NB4 (cell line): ENCODE measurements at regions not wholly inside any gene's neighbourhood (a gene's known extent, or its start where the extent isn't known, plus 50 kb on each side); places are given as distances from the start of the nearest gene placed in this dataset.

Source experiments
- DNase-seq: peaks from one replicate; pipeline ENCODE4 v3.0.0; 2010; ENCODE audit warnings: low read depth
- H3K4me3 ChIP-seq: one replicate; pipeline ENCODE4 v1.5.1; 2011; ENCODE audit warnings: mild to moderate bottlenecking, low read depth, low read length, moderate library complexity
- MYC ChIP-seq: IDR thresholded peaks from 2 replicates; pipeline ENCODE4 v1.6.1; 2011; ENCODE audit warnings: low read depth, low read length
- POLR2A ChIP-seq: IDR thresholded peaks from 2 replicates; pipeline ENCODE4 v1.6.1; 2011; ENCODE audit warnings: mild to moderate bottlenecking; ENCODE audit not compliant: insufficient read length; ENCODE audit errors: extremely low read depth
- TF ChIP-seq, protein P1 (sequence below): IDR thresholded peaks from 2 replicates; pipeline ENCODE4 v1.6.1; 2011; ENCODE audit warnings: low read depth, low read length
- TF ChIP-seq, protein P2 (sequence below): IDR thresholded peaks from one replicate; pipeline ENCODE4 v1.5.1; 2012; ENCODE audit warnings: low read depth, low read length

DNA sequence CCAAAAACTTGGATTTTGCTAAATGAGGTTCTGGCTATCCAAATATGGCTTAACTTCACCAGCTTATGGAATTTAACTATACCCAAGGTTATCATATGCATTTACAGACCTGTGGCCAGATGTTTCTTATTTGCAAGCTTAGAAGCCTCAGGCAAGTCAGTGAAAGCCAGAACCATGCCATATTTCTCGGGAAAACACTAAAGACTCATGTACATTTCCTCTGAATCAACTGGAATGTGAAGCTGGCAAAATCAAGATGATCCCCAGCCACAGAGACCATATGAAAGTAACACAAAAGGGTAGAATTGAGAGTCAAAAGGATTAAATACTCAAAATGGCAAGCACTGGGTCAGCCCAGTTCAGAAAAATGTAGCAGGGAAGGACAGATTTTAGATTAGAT is 76.4 kb upstream of the SLC1A1 start:
- TF ChIP-seq, protein P1, sequence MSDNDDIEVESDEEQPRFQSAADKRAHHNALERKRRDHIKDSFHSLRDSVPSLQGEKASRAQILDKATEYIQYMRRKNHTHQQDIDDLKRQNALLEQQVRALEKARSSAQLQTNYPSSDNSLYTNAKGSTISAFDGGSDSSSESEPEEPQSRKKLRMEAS: no peak
- TF ChIP-seq, protein P2, sequence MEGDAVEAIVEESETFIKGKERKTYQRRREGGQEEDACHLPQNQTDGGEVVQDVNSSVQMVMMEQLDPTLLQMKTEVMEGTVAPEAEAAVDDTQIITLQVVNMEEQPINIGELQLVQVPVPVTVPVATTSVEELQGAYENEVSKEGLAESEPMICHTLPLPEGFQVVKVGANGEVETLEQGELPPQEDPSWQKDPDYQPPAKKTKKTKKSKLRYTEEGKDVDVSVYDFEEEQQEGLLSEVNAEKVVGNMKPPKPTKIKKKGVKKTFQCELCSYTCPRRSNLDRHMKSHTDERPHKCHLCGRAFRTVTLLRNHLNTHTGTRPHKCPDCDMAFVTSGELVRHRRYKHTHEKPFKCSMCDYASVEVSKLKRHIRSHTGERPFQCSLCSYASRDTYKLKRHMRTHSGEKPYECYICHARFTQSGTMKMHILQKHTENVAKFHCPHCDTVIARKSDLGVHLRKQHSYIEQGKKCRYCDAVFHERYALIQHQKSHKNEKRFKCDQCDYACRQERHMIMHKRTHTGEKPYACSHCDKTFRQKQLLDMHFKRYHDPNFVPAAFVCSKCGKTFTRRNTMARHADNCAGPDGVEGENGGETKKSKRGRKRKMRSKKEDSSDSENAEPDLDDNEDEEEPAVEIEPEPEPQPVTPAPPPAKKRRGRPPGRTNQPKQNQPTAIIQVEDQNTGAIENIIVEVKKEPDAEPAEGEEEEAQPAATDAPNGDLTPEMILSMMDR: no peak
- TF ChIP-seq POLR2A (no peak), MYC (no peak)
- DNase-seq: no peak
- H3K4me3 ChIP-seq: no peak overlapping the region

DNA sequence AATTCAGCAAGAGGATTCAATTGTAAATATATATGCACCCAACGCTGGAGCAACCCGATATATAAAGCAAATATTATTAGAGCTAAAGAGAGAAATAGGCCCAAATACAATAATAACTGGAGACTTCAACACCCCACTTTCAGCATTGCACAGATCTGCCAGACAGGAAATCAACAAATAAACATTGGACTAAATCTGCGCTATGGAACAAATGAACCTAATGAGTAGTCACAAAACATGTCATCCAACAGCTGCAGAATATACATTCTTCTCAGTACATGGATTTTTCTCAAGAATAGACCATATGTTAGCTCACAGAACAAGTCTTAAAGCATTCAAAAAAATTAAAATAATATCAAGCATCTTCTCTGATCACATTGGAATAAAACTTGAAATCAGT is 86.1 kb upstream of the SLC1A1 start:
- TF ChIP-seq POLR2A: no peak
- TF ChIP-seq, protein P2: no peak
- no peak for TF ChIP-seq MYC
- TF ChIP-seq, protein P1: no peak
- no peak overlapping the region for H3K4me3 ChIP-seq
- DNase-seq: no peak

DNA sequence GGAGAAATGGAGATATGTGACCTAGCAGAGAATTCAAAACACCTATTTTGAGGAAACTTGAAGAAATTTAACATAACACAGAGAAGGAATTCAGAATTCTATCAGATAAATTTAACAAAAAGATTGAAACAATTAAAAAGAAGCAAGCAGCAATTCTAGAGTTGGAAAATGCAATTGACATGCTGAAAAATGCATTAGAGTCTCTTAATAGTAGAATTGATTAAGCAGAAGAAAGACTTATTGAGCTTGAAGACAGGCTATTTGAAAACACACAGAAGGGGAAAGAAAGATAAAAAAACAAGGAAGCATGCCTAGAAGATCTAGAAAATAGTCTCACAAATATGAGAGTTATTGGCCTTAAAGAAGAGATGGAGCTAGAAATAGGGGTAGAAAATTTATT is 87.8 kb upstream of the SLC1A1 start:
- H3K4me3 ChIP-seq: no peak overlapping the region
- no peak for DNase-seq
- TF ChIP-seq, protein P2: no peak
- TF ChIP-seq POLR2A: no peak
- no peak for TF ChIP-seq MYC
- TF ChIP-seq, protein P1: no peak

DNA sequence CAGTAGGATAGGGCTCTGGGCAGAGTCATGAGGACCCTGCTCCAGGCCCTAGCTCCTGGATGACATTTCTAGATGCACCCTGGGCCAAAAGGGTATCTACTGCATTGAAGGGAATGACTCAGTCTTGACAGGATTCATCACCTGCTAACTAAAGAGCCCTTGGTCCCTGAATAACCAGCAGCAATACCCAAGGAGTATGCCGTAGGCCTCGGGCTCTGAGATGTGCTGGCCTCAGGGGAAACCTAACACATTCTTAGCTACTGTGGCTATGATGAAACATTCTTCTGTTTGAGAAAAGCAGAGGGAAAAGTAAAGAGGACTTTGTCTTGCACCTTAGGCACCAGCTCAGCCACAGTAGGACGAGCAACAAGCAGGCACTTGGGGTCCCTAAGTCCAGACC is 89.5 kb upstream of the SLC1A1 start:
- TF ChIP-seq, protein P1: no peak
- TF ChIP-seq, protein P2: no peak
- TF ChIP-seq POLR2A (no peak), MYC (no peak)
- no peak overlapping the region for H3K4me3 ChIP-seq
- no peak for DNase-seq

DNA sequence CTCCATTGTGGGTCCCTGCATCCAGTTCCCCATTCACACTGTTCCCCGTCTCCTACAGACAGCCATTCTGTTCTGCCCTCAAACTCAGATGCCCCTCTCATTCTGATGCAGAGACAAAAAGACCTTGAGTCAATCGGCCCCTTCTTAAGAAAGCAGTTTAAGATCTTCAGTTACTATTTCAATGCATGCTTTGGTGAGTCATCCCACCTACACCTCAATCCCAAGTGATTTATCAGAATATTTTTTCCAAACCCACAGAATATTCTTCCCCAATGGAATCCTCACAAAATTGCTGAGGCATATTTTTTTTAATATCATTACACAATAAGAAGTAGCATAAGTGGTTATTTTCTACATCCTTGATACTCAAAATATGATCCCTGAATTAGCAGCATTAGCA is 92.4 kb upstream of the SLC1A1 start:
- no peak overlapping the region for H3K4me3 ChIP-seq
- TF ChIP-seq, protein P1: no peak
- no peak for TF ChIP-seq POLR2A
- TF ChIP-seq, protein P2: no peak
- no peak for TF ChIP-seq MYC
- DNase-seq: no peak
